ENCODE measurements at regions not wholly inside any gene's neighbourhood (a gene's known extent, or its start where the extent isn't known, plus 50 kb on each side); places are given as distances from the start of the nearest gene placed in this dataset.

- H3K4me3 Mint-ChIP-seq = no peak overlapping the region
Measured at GRCh38 chr18:11237484-11237883, 88.1 kb upstream of the PIEZO2 start.

GRCh38 chr18:11237066-11237465, 87.7 kb upstream of the PIEZO2 start:
- no peak overlapping the region for H3K4me3 Mint-ChIP-seq
- DNase-seq = peak; percentile 5
- no peaks in the 10 kb centered on the region for H3K27me3 Mint-ChIP-seq (ENCODE audit: low read depth, poor library complexity)
- H3K36me3 Mint-ChIP-seq (ENCODE audit: low read depth) = no peaks in the 10 kb centered on the region
- H3K27ac Mint-ChIP-seq = no peak overlapping the region
- TF ChIP-seq CTCF (IDR thresholded peaks at IDR 0.05) = no peak
- H3K9me3 Mint-ChIP-seq = peaks cover 7% of the 10 kb centered on the region
- H3K4me1 Mint-ChIP-seq = peaks cover 6% of the 10 kb centered on the region

More at GRCh38 chr18:11237484-11237883, 88.1 kb upstream of the PIEZO2 start:
- peaks cover under 1% of the 10 kb centered on the region for H3K27me3 Mint-ChIP-seq (ENCODE audit: low read depth, poor library complexity)
- H3K9me3 Mint-ChIP-seq = peaks cover 5% of the 10 kb centered on the region
- no peaks in the 10 kb centered on the region for H3K36me3 Mint-ChIP-seq (ENCODE audit: low read depth)
- TF ChIP-seq CTCF (IDR thresholded peaks at IDR 0.05) = no peak
- H3K27ac Mint-ChIP-seq = no peak overlapping the region
- peaks cover 6% of the 10 kb centered on the region for H3K4me1 Mint-ChIP-seq
- no peak for DNase-seq

GRCh38 chr18:11224153-11224552, 74.8 kb upstream of the PIEZO2 start:
- Mint-ChIP-seq H3K9me3 (no peaks in the 10 kb centered on the region), H3K4me1 (peaks cover under 1% of the 10 kb centered on the region), H3K4me3 (no peak overlapping the region), H3K27me3 (ENCODE audit: low read depth, poor library complexity) (no peaks in the 10 kb centered on the region), H3K36me3 (ENCODE audit: low read depth) (no peaks in the 10 kb centered on the region), H3K27ac (no peak overlapping the region)
- no peak for TF ChIP-seq CTCF (IDR thresholded peaks at IDR 0.05)
- DNase-seq = no peak

GRCh38 chr18:11219571-11219970, 70.2 kb upstream of the PIEZO2 start:
- H3K27ac Mint-ChIP-seq = no peak overlapping the region
- H3K4me1 Mint-ChIP-seq = peaks cover 7% of the 10 kb centered on the region
- no peak for DNase-seq
- no peak for TF ChIP-seq CTCF (IDR thresholded peaks at IDR 0.05)
- no peak overlapping the region for H3K4me3 Mint-ChIP-seq
- H3K36me3 Mint-ChIP-seq (ENCODE audit: low read depth) = no peaks in the 10 kb centered on the region
- no peaks in the 10 kb centered on the region for H3K9me3 Mint-ChIP-seq
- peaks cover 14% of the 10 kb centered on the region for H3K27me3 Mint-ChIP-seq (ENCODE audit: low read depth, poor library complexity)

GRCh38 chr18:11215216-11215615, 65.8 kb upstream of the PIEZO2 start:
- DNase-seq = no peak
- peaks cover 17% of the 10 kb centered on the region for H3K27me3 Mint-ChIP-seq (ENCODE audit: low read depth, poor library complexity)
- TF ChIP-seq CTCF (IDR thresholded peaks at IDR 0.05) = no peak
- no peak overlapping the region for H3K4me3 Mint-ChIP-seq
- H3K9me3 Mint-ChIP-seq = no peaks in the 10 kb centered on the region
- no peaks in the 10 kb centered on the region for H3K36me3 Mint-ChIP-seq (ENCODE audit: low read depth)
- no peak overlapping the region for H3K27ac Mint-ChIP-seq
- H3K4me1 Mint-ChIP-seq = peaks cover 7% of the 10 kb centered on the region

- Mint-ChIP-seq H3K4me3 (no peak overlapping the region), H3K36me3 (ENCODE audit: low read depth) (no peaks in the 10 kb centered on the region), H3K9me3 (no peaks in the 10 kb centered on the region), H3K27ac (no peak overlapping the region), H3K4me1 (no peaks in the 10 kb centered on the region), H3K27me3 (ENCODE audit: low read depth, poor library complexity) (no peaks in the 10 kb centered on the region)
- no peak for TF ChIP-seq CTCF (IDR thresholded peaks at IDR 0.05)
- no peak for DNase-seq
Measured at GRCh38 chr18:11204020-11204419, 54.7 kb upstream of the PIEZO2 start.
